ENCODE measurements at regions not wholly inside any gene's neighbourhood (a gene's known extent, or its start where the extent isn't known, plus 50 kb on each side); places are given as distances from the start of the nearest gene placed in this dataset.

- no peak for DNase-seq (ENCODE audit: low spot score)
These were observed 748.5 kb upstream of the CBLB start for GRCh38 chr3:106617276-106617675.

GRCh38 chr3:106620646-106621045, 751.8 kb upstream of the CBLB start:
- no peak for DNase-seq (ENCODE audit: low spot score)

DNA sequence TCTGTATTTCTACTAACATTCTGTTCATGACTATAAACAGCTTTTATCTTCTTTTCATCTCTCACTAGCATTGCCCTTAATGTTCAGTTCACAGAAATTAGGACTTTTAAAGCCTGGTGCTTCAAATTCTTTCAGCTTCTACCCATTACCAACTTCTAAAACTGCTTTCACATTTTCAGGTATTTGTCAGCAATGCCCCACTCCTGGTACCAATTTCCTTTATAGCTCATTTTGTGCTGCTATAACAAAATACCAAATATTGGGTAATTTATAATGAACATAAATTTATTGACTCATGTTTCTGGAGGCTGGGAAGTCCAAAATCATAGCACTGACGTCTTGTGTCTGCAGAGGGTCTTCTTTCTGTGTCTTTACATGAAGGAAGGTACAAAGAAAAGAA, 753.1 kb upstream of the CCDC54 start:
- DNase-seq (ENCODE audit: low spot score) = no peak

GRCh38 chr3:106628407-106628806, 748.8 kb upstream of the CCDC54 start:
- DNase-seq (ENCODE audit: low spot score) = no peak

DNA sequence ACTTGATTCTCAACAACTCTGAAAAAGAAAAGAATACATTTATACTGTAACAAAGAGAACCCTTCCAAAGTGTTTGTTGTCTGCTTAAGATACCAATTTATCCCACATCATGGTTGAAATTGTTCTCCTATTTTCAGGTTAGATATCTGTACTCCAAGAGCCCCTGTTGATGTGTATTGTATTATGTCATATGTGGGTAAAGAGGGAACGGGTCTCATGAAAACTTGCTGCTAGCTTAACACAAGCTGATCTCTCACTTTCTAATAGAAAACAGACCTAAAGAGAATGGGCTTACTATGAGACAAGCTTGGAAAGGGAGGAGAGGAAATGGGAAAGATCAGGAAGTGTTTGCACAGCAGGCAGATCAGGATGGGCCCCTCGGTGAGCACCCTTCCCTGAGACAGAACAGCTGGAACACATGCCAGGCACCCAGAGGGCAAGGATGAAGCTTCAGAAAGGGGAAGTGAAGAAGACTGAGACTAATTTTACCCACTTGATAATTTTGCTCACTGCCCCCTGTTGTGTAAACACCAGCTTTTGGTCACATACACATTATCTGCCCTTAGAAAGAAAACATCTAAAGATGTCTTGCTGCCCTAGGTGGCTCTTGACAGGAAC, 747.9 kb upstream of the CCDC54 start:
- DNase-seq (ENCODE audit: low spot score) = no peak

- no peak for DNase-seq (ENCODE audit: low spot score)
These were observed 745.7 kb upstream of the CCDC54 start for GRCh38 chr3:106631373-106632108.

- DNase-seq (ENCODE audit: low spot score) = no peak
These were observed 742.0 kb upstream of the CCDC54 start for GRCh38 chr3:106635271-106635670.

GRCh38 chr3:106635826-106636225, 741.4 kb upstream of the CCDC54 start:
- DNase-seq (ENCODE audit: low spot score) = no peak

GRCh38 chr3:106640353-106640752, 736.9 kb upstream of the CCDC54 start:
- no peak for DNase-seq (ENCODE audit: low spot score)

DNA sequence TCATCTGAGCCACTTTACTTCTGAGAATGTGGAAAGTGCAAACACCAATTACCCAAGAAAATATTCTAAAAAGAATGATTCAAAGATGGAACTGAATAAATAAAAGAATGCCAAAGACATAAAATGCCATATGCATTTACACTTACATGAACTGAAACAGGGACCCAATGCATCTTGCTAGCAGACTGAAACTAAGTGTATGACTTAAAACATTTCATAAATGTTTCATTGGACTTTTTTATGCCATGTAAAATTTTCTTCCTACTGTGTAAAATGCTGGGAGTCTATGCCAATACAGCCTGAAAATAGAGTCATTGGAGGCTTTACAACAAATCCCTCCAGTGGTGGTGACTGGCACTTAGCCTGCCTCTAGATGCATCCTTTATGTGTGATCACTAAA, 735.1 kb upstream of the CCDC54 start:
- DNase-seq (ENCODE audit: low spot score) = no peak

GRCh38 chr3:106643684-106644161, 733.5 kb upstream of the CCDC54 start:
- no peak for DNase-seq (ENCODE audit: low spot score)

DNA sequence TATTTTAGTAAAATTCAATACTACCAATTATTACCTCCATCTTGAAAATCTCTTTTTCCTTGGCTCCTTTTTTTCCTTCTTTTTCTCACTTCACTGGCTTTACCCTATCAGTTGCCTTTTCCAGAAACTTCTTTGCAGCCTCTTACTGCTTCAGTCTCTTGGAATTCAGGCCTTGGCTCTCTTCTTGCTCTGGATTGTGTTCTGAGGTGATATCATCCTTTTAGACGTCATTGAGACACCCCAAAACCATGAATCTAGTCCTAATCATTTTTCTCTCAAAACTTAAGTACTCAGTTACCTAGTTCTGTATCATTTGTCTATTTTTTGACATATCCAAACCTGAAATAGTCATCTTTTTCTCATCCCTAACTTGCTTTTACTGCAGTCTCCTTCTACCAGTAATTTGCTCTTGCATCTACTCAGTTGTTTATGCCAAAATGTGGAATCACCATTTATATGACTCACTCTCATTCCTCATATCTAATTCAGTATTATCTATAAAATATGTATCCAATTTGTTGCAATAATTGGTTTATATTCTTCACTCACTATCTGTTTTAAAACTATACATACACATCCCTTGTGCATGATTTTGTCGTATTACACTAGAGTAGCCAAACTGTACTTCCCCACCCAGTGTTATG, 703.2 kb upstream of the CCDC54 start:
- DNase-seq (ENCODE audit: low spot score) = no peak

- no peak for DNase-seq (ENCODE audit: low spot score)
These were observed 701.8 kb upstream of the CCDC54 start for GRCh38 chr3:106675451-106675850.

DNA sequence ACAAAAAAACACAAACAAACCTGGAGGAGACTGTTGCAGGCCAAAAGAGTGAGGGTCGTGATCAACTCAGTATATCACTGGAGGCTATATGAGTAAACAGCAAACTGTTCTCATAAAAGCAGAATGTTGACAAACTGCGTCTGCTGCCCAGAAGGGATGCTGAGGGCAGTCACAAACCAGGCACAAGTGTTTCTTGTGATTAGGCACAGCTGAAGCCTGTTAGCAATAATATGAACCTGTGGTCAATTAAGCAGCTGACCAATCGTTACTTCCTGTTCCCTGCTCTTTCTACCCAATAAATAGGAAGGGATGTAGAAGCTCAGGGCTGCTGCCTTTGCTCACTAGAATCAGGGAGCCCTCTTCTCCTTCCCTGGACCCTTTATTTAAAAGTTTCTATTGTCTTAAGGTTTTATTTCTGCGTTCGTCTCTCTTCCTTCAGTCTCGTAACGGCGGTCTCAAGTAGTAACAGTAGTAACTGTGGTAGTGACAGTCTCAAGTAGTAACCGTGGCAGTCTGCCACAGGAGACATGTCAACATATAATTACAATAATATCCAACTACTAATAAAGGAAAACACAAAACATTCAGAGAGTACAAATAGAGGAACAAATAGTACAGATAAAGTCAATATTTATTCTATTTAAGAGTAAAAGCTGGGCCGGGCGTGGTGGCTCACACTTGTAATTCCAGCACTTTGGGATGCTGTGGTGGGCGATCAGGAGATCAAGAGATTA, 698.4 kb upstream of the CCDC54 start:
- DNase-seq (ENCODE audit: low spot score) = no peak

DNA sequence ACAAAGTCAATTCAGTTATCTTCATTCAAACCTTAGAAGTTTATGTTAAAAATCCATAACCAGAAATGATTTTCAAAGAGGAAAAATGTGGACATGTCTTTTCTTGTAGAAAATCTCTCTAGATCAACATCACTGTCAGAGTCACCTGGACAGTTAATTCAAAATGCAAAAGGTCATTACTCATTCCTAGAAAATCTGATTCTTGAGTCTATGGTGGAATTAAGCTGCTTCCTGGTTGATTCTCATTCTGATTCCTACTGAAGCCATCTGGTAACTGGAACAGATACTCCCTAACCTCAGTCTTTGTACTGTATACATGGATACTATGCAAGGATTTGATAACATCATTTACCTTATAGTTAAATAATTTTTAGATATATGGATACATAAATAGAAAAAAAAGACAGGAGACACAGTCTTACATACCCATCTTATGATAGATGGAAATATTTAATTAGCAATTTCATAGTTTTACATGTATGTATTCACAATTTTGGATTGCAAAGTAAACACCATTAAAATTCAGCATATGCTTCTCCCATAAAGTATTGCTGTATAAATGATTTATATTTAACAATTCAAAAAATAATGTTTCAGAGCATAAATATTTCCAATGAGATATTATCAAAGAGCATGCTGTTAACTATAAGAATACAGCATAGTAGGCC, 693.2 kb upstream of the CCDC54 start:
- DNase-seq (ENCODE audit: low spot score) = no peak

DNA sequence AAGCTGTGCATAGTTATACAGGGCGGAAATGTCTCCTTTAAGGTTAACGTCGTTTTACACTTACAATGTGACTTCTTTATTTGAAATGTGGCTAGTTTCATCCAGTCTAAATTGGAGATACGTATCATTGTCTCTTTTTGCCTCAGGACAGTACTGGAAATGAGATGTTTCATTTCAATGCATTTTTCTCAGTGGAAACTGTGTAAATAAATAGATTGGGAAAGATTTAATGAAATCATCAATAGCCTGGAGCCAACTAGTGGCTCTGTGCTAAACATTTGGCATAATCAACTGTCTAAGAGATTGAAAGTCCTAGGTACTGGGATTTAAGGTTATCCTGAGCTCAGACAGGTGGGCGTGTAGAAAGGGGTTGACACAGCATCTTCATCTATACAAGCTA, 691.5 kb upstream of the CCDC54 start:
- DNase-seq (ENCODE audit: low spot score) = no peak

- no peak for DNase-seq (ENCODE audit: low spot score)
These were observed 689.3 kb upstream of the CCDC54 start for GRCh38 chr3:106687905-106688304.

GRCh38 chr3:106688464-106688863, 688.8 kb upstream of the CCDC54 start:
- no peak for DNase-seq (ENCODE audit: low spot score)

- DNase-seq (ENCODE audit: low spot score) = no peak
These were observed 685.8 kb upstream of the CCDC54 start for GRCh38 chr3:106691476-106691875.

DNA sequence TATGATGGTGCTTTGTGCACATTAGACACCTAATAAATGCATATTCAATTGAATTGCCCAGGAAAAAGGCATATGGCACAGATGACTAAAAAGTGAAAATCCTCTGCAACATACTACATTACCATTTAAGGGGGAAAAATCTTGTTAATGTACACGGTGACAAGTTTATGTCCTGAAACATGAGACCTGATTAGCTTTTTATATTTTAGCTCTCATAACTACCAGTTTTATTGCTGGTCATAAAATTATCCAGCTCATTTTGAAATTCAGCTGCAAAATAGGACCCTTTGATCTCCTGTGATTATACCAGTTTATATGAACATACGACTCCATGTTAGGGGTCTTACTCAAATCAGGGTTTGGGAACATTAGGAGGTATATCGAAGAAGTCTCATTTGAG, 684.6 kb upstream of the CCDC54 start:
- DNase-seq (ENCODE audit: low spot score) = no peak

DNA sequence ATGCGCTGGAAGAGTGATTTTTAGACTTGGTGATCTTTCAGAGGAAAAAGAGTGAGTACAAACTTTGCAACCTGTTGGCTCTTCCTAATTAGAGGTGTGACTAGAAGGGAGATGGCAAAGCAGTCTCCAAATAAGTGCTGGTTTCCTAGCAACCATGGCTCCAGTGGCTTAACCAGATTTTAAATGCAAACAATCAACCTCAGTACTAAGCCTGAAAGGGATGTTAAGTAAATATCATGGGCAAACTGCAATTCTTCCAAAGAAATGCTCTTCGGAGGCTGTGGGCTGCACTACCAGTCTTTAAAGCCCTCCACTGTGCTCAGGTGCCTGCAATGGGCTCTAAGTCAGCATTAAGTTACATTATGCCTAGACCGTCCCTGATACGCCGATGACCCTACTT, 678.1 kb upstream of the CCDC54 start:
- DNase-seq (ENCODE audit: low spot score) = no peak

- DNase-seq (ENCODE audit: low spot score) = no peak
These were observed 676.3 kb upstream of the CCDC54 start for GRCh38 chr3:106700981-106701380.
